ENCODE measurements at regions not wholly inside any gene's neighbourhood (a gene's known extent, or its start where the extent isn't known, plus 50 kb on each side); places are given as distances from the start of the nearest gene placed in this dataset.

DNA sequence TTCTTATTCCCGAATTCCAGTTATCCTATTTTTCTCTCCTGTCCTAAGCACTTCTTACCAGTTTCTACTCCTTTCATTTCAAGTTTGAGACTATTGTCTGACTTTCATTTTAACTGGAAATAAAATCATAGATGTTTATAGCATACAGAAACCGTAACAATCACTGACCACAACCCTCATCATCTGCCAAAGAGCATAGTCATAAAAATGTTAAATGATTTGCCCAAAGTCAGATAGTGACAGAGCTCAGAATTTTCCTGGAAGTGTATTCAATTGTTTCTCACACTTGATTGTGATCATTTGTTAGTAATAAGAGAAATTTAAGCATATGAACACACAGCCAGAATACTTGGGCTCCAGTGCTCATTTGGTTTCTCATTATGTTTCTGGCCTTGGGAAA is 250.5 kb upstream of the PCDH15 start:
- H3K27me3 ChIP-seq (ENCODE audit: control insufficient read depth, low read length): no peaks in the 10 kb centered on the region
- no peak overlapping the region for H3K27ac ChIP-seq (ENCODE audit: low read depth, low read length)
- no peaks in the 10 kb centered on the region for H3K9me2 ChIP-seq (replicated peaks; ENCODE audit: control insufficient read depth, low read length)
- H4K20me1 ChIP-seq (ENCODE audit: control insufficient read depth, insufficient read depth, low read depth, low read length): no peaks in the 10 kb centered on the region
- no peak for TF ChIP-seq EZH2phosphoT487 (IDR thresholded peaks at IDR 0.05; ENCODE audit: borderline replicate concordance, low read length)
- TF ChIP-seq, protein P1, sequence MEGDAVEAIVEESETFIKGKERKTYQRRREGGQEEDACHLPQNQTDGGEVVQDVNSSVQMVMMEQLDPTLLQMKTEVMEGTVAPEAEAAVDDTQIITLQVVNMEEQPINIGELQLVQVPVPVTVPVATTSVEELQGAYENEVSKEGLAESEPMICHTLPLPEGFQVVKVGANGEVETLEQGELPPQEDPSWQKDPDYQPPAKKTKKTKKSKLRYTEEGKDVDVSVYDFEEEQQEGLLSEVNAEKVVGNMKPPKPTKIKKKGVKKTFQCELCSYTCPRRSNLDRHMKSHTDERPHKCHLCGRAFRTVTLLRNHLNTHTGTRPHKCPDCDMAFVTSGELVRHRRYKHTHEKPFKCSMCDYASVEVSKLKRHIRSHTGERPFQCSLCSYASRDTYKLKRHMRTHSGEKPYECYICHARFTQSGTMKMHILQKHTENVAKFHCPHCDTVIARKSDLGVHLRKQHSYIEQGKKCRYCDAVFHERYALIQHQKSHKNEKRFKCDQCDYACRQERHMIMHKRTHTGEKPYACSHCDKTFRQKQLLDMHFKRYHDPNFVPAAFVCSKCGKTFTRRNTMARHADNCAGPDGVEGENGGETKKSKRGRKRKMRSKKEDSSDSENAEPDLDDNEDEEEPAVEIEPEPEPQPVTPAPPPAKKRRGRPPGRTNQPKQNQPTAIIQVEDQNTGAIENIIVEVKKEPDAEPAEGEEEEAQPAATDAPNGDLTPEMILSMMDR (IDR thresholded peaks at IDR 0.05; ENCODE audit: low read depth, low read length, poor library complexity, severe bottlenecking): no peak
- no peaks in the 10 kb centered on the region for H3F3A ChIP-seq (ENCODE audit: control insufficient read depth, insufficient read depth)
- no peak overlapping the region for H3K4me3 ChIP-seq (ENCODE audit: low read length)
- H3K4me2 ChIP-seq (ENCODE audit: low read length): no peak overlapping the region
- no peaks in the 10 kb centered on the region for H3K79me2 ChIP-seq (ENCODE audit: control insufficient read depth, low read length)
- H3K9me3 ChIP-seq (ENCODE audit: control insufficient read depth, insufficient read depth, low read length): no peaks in the 10 kb centered on the region
- no peaks in the 10 kb centered on the region for H3K36me3 ChIP-seq (ENCODE audit: control insufficient read depth, low read length)
- H3K4me1 ChIP-seq (ENCODE audit: control insufficient read depth, low read length): no peaks in the 10 kb centered on the region

DNA sequence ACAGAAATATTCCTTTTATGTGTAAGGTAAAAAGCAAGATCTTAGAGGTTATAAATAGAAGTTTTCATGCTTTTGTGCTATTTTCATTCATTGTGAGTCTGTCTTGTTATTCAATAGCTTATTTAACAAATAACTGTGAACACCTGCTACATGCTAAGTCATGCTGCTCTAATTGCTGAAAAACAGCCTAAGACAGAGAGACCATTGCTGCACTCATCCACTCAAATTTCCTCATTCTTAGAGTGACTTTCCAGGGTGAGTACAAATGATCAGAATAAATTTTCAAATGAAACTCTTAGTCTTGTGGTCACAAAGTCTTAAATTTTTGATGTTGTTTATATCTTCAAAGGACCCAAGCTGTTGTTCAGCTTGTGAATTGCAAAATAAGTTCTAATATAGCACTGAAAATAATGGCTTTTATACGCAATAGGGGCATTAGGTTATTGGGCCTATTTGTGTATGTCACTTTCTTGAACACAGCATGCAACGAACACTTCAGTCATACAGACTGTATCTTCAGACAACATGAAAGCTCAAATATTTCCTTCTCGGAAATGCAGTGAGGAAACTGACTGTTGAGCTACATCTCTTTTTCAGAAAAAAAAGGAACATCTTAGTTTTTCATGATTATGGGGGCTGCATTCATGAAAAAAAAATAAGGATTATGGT is 247.9 kb upstream of the PCDH15 start:
- Histone ChIP-seq H3K9me2 (replicated peaks; ENCODE audit: control insufficient read depth, low read length) (no peaks in the 10 kb centered on the region), H3K79me2 (ENCODE audit: control insufficient read depth, low read length) (no peaks in the 10 kb centered on the region), H3K27me3 (ENCODE audit: control insufficient read depth, low read length) (no peaks in the 10 kb centered on the region), H3K4me1 (ENCODE audit: control insufficient read depth, low read length) (no peaks in the 10 kb centered on the region), H3K4me2 (ENCODE audit: low read length) (no peak overlapping the region), H3K36me3 (ENCODE audit: control insufficient read depth, low read length) (no peaks in the 10 kb centered on the region), H3K4me3 (ENCODE audit: low read length) (no peak overlapping the region), H4K20me1 (ENCODE audit: control insufficient read depth, insufficient read depth, low read depth, low read length) (no peaks in the 10 kb centered on the region), H3K27ac (ENCODE audit: low read depth, low read length) (no peak overlapping the region), H3F3A (ENCODE audit: control insufficient read depth, insufficient read depth) (no peaks in the 10 kb centered on the region), H3K9me3 (ENCODE audit: control insufficient read depth, insufficient read depth, low read length) (no peaks in the 10 kb centered on the region)
- TF ChIP-seq, protein P1 (IDR thresholded peaks at IDR 0.05; ENCODE audit: low read depth, low read length, poor library complexity, severe bottlenecking): no peak

DNA sequence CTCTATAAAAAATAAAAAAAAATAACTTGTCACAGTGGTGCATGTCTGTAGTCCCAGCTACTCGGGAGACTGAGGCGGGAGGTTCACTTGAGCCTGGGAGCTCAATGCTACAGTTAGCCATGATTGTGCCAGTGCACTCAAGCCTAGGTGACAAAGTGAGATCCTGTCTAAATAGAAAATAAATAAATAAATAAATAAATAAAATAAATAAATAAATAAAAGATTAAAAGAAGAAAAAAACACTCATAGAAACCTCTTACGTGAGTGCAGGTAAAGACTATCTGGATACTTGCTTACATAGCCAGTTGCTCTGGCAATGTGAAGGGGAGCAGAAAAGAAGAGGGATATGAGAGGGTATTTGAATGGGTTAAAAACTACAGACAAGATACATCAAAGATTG is 242.5 kb upstream of the PCDH15 start:
- H3K9me2 ChIP-seq (replicated peaks; ENCODE audit: control insufficient read depth, low read length): no peaks in the 10 kb centered on the region
- no peaks in the 10 kb centered on the region for H3K9me3 ChIP-seq (ENCODE audit: control insufficient read depth, insufficient read depth, low read length)
- no peaks in the 10 kb centered on the region for H3K27me3 ChIP-seq (ENCODE audit: control insufficient read depth, low read length)

More for the DNA sequence above, 242.5 kb upstream of the PCDH15 start:
- no peak for TF ChIP-seq EZH2phosphoT487 (IDR thresholded peaks at IDR 0.05; ENCODE audit: borderline replicate concordance, low read length)
- TF ChIP-seq, protein P1 (IDR thresholded peaks at IDR 0.05; ENCODE audit: low read depth, low read length, poor library complexity, severe bottlenecking): no peak
- no peak overlapping the region for H3K4me2 ChIP-seq (ENCODE audit: low read length)
- no peak overlapping the region for H3K27ac ChIP-seq (ENCODE audit: low read depth, low read length)
- no peaks in the 10 kb centered on the region for H3K36me3 ChIP-seq (ENCODE audit: control insufficient read depth, low read length)
- no peak overlapping the region for H3K4me3 ChIP-seq (ENCODE audit: low read length)
- H3F3A ChIP-seq (ENCODE audit: control insufficient read depth, insufficient read depth): no peaks in the 10 kb centered on the region
- no peaks in the 10 kb centered on the region for H3K4me1 ChIP-seq (ENCODE audit: control insufficient read depth, low read length)
- H3K79me2 ChIP-seq (ENCODE audit: control insufficient read depth, low read length): no peaks in the 10 kb centered on the region
- no peaks in the 10 kb centered on the region for H4K20me1 ChIP-seq (ENCODE audit: control insufficient read depth, insufficient read depth, low read depth, low read length)

All from DOHH2 (cell line).